MM.1S (cell line): ENCODE measurements at regions not wholly inside any gene's neighbourhood (a gene's known extent, or its start where the extent isn't known, plus 50 kb on each side); places are given as distances from the start of the nearest gene placed in this dataset.
"Not testable (repeated sequence)": the region's sequence is repeated elsewhere in the genome, so short reads cannot be mapped to it uniquely, and the experiment has no call there.

ENCODE experiments used
- EZH2phosphoT487 ChIP-seq: fragments of 300-600 bp; sonication (generic); IDR thresholded peaks from 2 replicates; pipeline ENCODE4 v1.6.1; 2018; ENCODE audit warnings: antibody characterized with exemption, low read length
- TF ChIP-seq, protein P1 (sequence below): fragments of 300-600 bp; sonication (generic); IDR thresholded peaks from 2 replicates; pipeline ENCODE4 v1.5.1; 2016; ENCODE audit warnings: antibody characterized with exemption, low read length, mixed read lengths

DNA sequence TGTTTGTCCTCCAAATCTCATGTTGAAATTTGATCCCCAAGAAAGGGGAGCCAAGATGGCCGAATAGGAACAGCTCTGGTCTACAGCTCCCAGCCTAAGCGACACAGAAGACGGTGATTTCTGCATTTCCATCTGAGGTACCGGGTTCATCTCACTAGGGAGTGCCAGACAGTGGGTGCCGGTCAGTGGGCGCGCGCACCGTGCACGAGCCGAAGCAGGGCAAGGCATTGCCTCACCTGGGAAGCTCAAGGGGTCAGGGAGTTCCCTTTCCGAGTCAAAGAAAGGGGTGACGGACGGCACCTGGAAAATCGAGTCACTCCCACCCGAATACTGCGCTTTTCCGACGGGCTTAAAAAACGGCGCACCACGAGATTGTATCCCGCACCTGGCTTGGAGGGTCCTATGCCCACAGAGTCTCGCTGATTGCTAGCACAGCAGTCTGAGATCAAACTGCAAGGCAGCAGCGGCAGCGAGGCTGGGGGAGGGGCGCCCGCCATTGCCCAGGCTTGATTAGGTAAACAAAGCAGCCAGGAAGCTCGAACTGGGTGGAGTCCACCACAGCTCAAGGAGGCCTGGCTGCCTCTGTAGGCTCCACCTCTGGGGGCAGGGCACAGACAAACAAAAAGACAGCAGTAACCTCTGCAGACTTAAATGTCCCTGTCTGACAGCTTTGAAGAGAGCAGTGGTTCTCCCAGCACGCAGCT, 493.6 kb downstream of the KLF12 start:
- TF ChIP-seq, protein P1, sequence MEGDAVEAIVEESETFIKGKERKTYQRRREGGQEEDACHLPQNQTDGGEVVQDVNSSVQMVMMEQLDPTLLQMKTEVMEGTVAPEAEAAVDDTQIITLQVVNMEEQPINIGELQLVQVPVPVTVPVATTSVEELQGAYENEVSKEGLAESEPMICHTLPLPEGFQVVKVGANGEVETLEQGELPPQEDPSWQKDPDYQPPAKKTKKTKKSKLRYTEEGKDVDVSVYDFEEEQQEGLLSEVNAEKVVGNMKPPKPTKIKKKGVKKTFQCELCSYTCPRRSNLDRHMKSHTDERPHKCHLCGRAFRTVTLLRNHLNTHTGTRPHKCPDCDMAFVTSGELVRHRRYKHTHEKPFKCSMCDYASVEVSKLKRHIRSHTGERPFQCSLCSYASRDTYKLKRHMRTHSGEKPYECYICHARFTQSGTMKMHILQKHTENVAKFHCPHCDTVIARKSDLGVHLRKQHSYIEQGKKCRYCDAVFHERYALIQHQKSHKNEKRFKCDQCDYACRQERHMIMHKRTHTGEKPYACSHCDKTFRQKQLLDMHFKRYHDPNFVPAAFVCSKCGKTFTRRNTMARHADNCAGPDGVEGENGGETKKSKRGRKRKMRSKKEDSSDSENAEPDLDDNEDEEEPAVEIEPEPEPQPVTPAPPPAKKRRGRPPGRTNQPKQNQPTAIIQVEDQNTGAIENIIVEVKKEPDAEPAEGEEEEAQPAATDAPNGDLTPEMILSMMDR = not testable (repeated sequence)
- not testable (repeated sequence) for TF ChIP-seq EZH2phosphoT487
